GM12878 (cell line): ENCODE measurements at regions not wholly inside any gene's neighbourhood (a gene's known extent, or its start where the extent isn't known, plus 50 kb on each side); places are given as distances from the start of the nearest gene placed in this dataset.

Experiments used
- BMI1 ChIP-seq: fragments of 450-650 bp; IDR thresholded peaks from 2 replicates; pipeline ENCODE4 v1.6.1; 2016; ENCODE audit warnings: mild to moderate bottlenecking, moderate library complexity, borderline replicate concordance
- CREB1 ChIP-seq: IDR thresholded peaks from 2 replicates; pipeline ENCODE4 v1.6.1; 2012; ENCODE audit warnings: low read depth, mild to moderate bottlenecking, inconsistent platforms
- CTCF ChIP-seq, 3 experiments: IDR thresholded peaks in 2 of 3; conservative IDR thresholded peaks in 1 of 3; 2 replicates each; pipeline ENCODE4 v1.5.1; 2011; ENCODE audit warnings: low read depth in 3 of 3, low read length in 3 of 3, mild to moderate bottlenecking in 3 of 3, control low read depth in 2 of 3, moderate library complexity in 2 of 3, inconsistent platforms in 1 of 3, mixed read lengths in 1 of 3; ENCODE audit not compliant: control insufficient read depth in 2 of 3, insufficient read depth in 1 of 3; ENCODE audit errors: extremely low read depth in 1 of 3
- CUX1 ChIP-seq: IDR thresholded peaks from 2 replicates; pipeline ENCODE4 v1.6.1; 2012; ENCODE audit warnings: improper control_type of control experiment, low read depth, low read length; ENCODE audit not compliant: insufficient replicate concordance
- NFIC ChIP-seq: IDR thresholded peaks from 2 replicates; pipeline ENCODE4 v1.6.1; 2012; ENCODE audit warnings: low read depth, mild to moderate bottlenecking, inconsistent platforms, low read length, moderate library complexity
- POLR2AphosphoS5 ChIP-seq: IDR thresholded peaks from 2 replicates; pipeline ENCODE4 v1.6.1; 2011; ENCODE audit warnings: mild to moderate bottlenecking, low read length, inconsistent platforms
- RCOR1 ChIP-seq: conservative IDR thresholded peaks from 2 replicates; pipeline ENCODE4 v1.6.1; 2012; ENCODE audit warnings: low read depth, low read length, improper control_type of control experiment
- YY1 ChIP-seq: IDR thresholded peaks from 2 replicates; pipeline ENCODE4 v1.6.1; 2011; ENCODE audit warnings: low read depth, mild to moderate bottlenecking, low read length
- ZZZ3 ChIP-seq: IDR thresholded peaks from 2 replicates; pipeline ENCODE4 v1.6.1; 2011; ENCODE audit warnings: low read depth; ENCODE audit not compliant: control insufficient read depth, insufficient read length

GRCh38 chr4:65170768-65171514, 499.3 kb downstream of the EPHA5 start:
- no peak for TF ChIP-seq POLR2AphosphoS5
- TF ChIP-seq YY1 = no peak
- TF ChIP-seq NFIC = no peak
- no peak for TF ChIP-seq CREB1
- TF ChIP-seq CUX1 = no peak
- no peak for TF ChIP-seq ZZZ3
- no peak for TF ChIP-seq CTCF (IDR thresholded peaks at IDR 0.05 in 2 of 3, conservative IDR thresholded peaks at IDR 0.05 in 1 of 3; ENCODE audit: control insufficient read depth in 2 of 3, extremely low read depth in 1 of 3, insufficient read depth in 1 of 3, low read depth in 3 of 3, low read length in 3 of 3)
- no peak for TF ChIP-seq RCOR1
- TF ChIP-seq BMI1 = no peak
